ENCODE measurements at regions not wholly inside any gene's neighbourhood (a gene's known extent, or its start where the extent isn't known, plus 50 kb on each side); places are given as distances from the start of the nearest gene placed in this dataset.

DNA sequence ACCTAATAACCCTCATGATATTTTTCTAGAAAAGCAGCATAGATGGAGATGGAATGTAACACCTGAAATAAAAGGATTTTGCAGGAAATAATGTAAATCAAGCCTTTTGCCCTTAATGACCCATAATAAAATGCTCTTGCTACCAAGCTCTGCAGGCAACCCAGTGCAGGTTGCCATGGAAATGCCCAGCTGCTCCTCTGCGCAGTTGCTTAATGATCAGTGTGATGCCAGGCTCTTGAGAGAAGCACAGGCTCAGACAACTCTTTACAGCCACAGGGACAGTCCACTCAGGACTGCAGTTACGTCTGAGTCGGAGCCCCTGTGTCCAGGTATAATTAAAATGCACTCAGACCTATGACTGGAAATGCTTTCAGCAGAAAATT, 165.5 kb downstream of the LACC1 start:
- H3K9me3 ChIP-seq (ENCODE audit: control insufficient read depth, insufficient read depth, low read depth, low read length), result no peaks in the 10 kb centered on the region
- H3K36me3 ChIP-seq (ENCODE audit: control insufficient read depth in 2 of 2, insufficient read depth in 1 of 2, low read length in 2 of 2), result no peaks in the 10 kb centered on the region
- TF ChIP-seq IKZF3 (tag by site-specific recombination; IDR thresholded peaks at IDR 0.05) (no peak), ZNF266 (tag by site-specific recombination; IDR thresholded peaks at IDR 0.05; ENCODE audit: low read depth) (no peak), ZNF658 (tag by site-specific recombination; IDR thresholded peaks at IDR 0.05) (no peak), ZNF121 (tag by site-specific recombination; IDR thresholded peaks at IDR 0.05) (no peak), ZNF626 (tag by site-specific recombination; IDR thresholded peaks at IDR 0.05) (no peak), FEZF1 (tag by site-specific recombination; IDR thresholded peaks at IDR 0.05) (no peak), ZNF571 (tag by site-specific recombination; IDR thresholded peaks at IDR 0.05) (no peak), ZNF747 (tag by site-specific recombination; IDR thresholded peaks at IDR 0.05) (no peak), ZNF670 (tag by site-specific recombination; IDR thresholded peaks at IDR 0.05; ENCODE audit: low read depth) (no peak), KLF8 (tag by site-specific recombination; IDR thresholded peaks at IDR 0.05) (no peak), ZNF654 (tag by site-specific recombination; IDR thresholded peaks at IDR 0.05; ENCODE audit: low read depth) (no peak), ZNF623 (tag by site-specific recombination; IDR thresholded peaks at IDR 0.05) (no peak), ZNF521 (tag by site-specific recombination; IDR thresholded peaks at IDR 0.05) (no peak)
- TF ChIP-seq, protein P1, sequence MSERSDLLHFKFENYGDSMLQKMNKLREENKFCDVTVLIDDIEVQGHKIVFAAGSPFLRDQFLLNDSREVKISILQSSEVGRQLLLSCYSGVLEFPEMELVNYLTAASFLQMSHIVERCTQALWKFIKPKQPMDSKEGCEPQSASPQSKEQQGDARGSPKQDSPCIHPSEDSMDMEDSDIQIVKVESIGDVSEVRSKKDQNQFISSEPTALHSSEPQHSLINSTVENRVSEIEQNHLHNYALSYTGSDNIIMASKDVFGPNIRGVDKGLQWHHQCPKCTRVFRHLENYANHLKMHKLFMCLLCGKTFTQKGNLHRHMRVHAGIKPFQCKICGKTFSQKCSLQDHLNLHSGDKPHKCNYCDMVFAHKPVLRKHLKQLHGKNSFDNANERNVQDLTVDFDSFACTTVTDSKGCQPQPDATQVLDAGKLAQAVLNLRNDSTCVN (tag by site-specific recombination; optimal IDR thresholded peaks at IDR 0.05), result no peak
- TF ChIP-seq, protein P2, sequence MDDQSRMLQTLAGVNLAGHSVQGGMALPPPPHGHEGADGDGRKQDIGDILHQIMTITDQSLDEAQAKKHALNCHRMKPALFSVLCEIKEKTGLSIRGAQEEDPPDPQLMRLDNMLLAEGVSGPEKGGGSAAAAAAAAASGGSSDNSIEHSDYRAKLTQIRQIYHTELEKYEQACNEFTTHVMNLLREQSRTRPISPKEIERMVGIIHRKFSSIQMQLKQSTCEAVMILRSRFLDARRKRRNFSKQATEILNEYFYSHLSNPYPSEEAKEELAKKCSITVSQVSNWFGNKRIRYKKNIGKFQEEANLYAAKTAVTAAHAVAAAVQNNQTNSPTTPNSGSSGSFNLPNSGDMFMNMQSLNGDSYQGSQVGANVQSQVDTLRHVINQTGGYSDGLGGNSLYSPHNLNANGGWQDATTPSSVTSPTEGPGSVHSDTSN (CRISPR knock-in tag; IDR thresholded peaks at IDR 0.05), result no peak
- TF ChIP-seq, protein P3, sequence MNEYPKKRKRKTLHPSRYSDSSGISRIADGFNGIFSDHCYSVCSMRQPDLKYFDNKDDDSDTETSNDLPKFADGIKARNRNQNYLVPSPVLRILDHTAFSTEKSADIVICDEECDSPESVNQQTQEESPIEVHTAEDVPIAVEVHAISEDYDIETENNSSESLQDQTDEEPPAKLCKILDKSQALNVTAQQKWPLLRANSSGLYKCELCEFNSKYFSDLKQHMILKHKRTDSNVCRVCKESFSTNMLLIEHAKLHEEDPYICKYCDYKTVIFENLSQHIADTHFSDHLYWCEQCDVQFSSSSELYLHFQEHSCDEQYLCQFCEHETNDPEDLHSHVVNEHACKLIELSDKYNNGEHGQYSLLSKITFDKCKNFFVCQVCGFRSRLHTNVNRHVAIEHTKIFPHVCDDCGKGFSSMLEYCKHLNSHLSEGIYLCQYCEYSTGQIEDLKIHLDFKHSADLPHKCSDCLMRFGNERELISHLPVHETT (tag by site-specific recombination; IDR thresholded peaks at IDR 0.05), result no peak
- TF ChIP-seq, protein P4, sequence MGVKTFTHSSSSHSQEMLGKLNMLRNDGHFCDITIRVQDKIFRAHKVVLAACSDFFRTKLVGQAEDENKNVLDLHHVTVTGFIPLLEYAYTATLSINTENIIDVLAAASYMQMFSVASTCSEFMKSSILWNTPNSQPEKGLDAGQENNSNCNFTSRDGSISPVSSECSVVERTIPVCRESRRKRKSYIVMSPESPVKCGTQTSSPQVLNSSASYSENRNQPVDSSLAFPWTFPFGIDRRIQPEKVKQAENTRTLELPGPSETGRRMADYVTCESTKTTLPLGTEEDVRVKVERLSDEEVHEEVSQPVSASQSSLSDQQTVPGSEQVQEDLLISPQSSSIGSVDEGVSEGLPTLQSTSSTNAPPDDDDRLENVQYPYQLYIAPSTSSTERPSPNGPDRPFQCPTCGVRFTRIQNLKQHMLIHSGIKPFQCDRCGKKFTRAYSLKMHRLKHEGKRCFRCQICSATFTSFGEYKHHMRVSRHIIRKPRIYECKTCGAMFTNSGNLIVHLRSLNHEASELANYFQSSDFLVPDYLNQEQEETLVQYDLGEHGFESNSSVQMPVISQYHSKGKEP (tag by site-specific recombination; IDR thresholded peaks at IDR 0.05), result no peak
- TF ChIP-seq, protein P5, sequence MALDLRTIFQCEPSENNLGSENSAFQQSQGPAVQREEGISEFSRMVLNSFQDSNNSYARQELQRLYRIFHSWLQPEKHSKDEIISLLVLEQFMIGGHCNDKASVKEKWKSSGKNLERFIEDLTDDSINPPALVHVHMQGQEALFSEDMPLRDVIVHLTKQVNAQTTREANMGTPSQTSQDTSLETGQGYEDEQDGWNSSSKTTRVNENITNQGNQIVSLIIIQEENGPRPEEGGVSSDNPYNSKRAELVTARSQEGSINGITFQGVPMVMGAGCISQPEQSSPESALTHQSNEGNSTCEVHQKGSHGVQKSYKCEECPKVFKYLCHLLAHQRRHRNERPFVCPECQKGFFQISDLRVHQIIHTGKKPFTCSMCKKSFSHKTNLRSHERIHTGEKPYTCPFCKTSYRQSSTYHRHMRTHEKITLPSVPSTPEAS (tag by site-specific recombination; IDR thresholded peaks at IDR 0.05), result no peak
- TF ChIP-seq, protein P6, sequence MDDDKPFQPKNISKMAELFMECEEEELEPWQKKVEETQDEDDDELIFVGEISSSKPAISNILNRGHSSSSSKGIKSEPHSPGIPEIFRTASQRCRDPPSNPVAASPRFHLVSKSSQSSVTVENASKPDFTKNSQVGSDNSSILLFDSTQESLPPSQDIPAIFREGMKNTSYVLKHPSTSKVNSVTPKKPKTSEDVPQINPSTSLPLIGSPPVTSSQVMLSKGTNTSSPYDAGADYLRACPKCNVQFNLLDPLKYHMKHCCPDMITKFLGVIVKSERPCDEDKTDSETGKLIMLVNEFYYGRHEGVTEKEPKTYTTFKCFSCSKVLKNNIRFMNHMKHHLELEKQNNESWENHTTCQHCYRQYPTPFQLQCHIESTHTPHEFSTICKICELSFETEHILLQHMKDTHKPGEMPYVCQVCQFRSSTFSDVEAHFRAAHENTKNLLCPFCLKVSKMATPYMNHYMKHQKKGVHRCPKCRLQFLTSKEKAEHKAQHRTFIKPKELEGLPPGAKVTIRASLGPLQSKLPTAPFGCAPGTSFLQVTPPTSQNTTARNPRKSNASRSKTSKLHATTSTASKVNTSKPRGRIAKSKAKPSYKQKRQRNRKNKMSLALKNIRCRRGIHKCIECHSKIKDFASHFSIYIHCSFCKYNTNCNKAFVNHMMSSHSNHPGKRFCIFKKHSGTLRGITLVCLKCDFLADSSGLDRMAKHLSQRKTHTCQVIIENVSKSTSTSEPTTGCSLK (tag by site-specific recombination; IDR thresholded peaks at IDR 0.05), result no peak
- TF ChIP-seq, protein P7, sequence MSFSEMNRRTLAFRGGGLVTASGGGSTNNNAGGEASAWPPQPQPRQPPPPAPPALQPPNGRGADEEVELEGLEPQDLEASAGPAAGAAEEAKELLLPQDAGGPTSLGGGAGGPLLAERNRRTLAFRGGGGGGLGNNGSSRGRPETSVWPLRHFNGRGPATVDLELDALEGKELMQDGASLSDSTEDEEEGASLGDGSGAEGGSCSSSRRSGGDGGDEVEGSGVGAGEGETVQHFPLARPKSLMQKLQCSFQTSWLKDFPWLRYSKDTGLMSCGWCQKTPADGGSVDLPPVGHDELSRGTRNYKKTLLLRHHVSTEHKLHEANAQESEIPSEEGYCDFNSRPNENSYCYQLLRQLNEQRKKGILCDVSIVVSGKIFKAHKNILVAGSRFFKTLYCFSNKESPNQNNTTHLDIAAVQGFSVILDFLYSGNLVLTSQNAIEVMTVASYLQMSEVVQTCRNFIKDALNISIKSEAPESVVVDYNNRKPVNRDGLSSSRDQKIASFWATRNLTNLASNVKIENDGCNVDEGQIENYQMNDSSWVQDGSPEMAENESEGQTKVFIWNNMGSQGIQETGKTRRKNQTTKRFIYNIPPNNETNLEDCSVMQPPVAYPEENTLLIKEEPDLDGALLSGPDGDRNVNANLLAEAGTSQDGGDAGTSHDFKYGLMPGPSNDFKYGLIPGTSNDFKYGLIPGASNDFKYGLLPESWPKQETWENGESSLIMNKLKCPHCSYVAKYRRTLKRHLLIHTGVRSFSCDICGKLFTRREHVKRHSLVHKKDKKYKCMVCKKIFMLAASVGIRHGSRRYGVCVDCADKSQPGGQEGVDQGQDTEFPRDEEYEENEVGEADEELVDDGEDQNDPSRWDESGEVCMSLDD (tag by site-specific recombination; IDR thresholded peaks at IDR 0.05), result no peak
- no peak overlapping the region for H3K27ac ChIP-seq (ENCODE audit: extremely low read depth, low read depth, low read length)
- H3K4me3 ChIP-seq (ENCODE audit: low read depth, low read length), result no peak overlapping the region
- no peaks in the 10 kb centered on the region for H3K4me1 ChIP-seq (ENCODE audit: control insufficient read depth, insufficient read depth, low read length)
- POLR2A ChIA-PET, result interaction anchor here (0.8 kb wide), 1 partner anchor 392 kb away, joined by 3 read pairs; no protein-coding TSS in a partner anchor
- CTCF ChIA-PET, result interaction anchor here (0.8 to 1.2 kb wide), 2 partner anchors 10 to 424 kb away, joined by 3 to 4 read pairs; no protein-coding TSS in a partner anchor
